Keratinocyte (primary cell): ENCODE measurements at regions not wholly inside any gene's neighbourhood (a gene's known extent, or its start where the extent isn't known, plus 50 kb on each side); places are given as distances from the start of the nearest gene placed in this dataset.

Experiments used
- DNase-seq: peaks from one replicate; pipeline ENCODE4 v3.0.0-alpha.2; 2011; ENCODE audit warnings: low read depth, missing footprints, low spot score
- FAIRE-seq: peaks from 2 replicates; lab custom pipeline; 2011; peaks lifted over from hg19 to GRCh38; lab: Jason Lieb, UNC
- H2AFZ ChIP-seq: 2 replicates; pipeline ENCODE4 v1.6.0; 2012; ENCODE audit warnings: low read length, control low read depth, inconsistent platforms; ENCODE audit not compliant: control insufficient read depth
- H3K27ac ChIP-seq: 2 replicates; pipeline ENCODE4 v1.5.1; 2011; ENCODE audit warnings: low read length; ENCODE audit not compliant: control insufficient read depth, insufficient read depth
- H3K27me3 ChIP-seq: 3 replicates; pipeline ENCODE4 v1.6.0; 2011; ENCODE audit warnings: low read length; ENCODE audit not compliant: control insufficient read depth, insufficient read depth; ENCODE audit errors: extremely low read depth
- H3K36me3 ChIP-seq, 2 experiments: 2 replicates in 1 of 2; 3 replicates in 1 of 2; pipeline ENCODE4 v1.5.1; 2011; ENCODE audit warnings: low read length in 2 of 2, mild to moderate bottlenecking in 1 of 2; ENCODE audit not compliant: control insufficient read depth in 2 of 2, insufficient read depth in 2 of 2; ENCODE audit errors: extremely low read depth in 1 of 2
- H3K4me1 ChIP-seq: 3 replicates; pipeline ENCODE4 v1.5.1; 2011; ENCODE audit warnings: low read length; ENCODE audit not compliant: control insufficient read depth, insufficient read depth; ENCODE audit errors: extremely low read depth
- H3K4me2 ChIP-seq: 3 replicates; pipeline ENCODE4 v1.6.0; 2011; ENCODE audit warnings: low read depth, low read length; ENCODE audit not compliant: control insufficient read depth, insufficient read depth; ENCODE audit errors: extremely low read depth
- H3K4me3 ChIP-seq, 3 experiments: fragments of 200-600 bp in 1 of 3; sonication (generic) in 1 of 3; 2 replicates in 2 of 3; 3 replicates in 1 of 3; pipeline ENCODE4 v1.5.1; 2011 to 2016; ENCODE audit warnings: low read length in 3 of 3, mild to moderate bottlenecking in 3 of 3, control low read depth in 2 of 3, inconsistent platforms in 1 of 3, low read depth in 1 of 3, mixed read lengths in 1 of 3, mixed run types in 1 of 3, moderate library complexity in 1 of 3; ENCODE audit not compliant: control insufficient read depth in 2 of 3, insufficient read depth in 2 of 3; ENCODE audit errors: extremely low read depth in 1 of 3
- H3K79me2 ChIP-seq: 2 replicates; pipeline ENCODE4 v1.6.0; 2012; ENCODE audit warnings: low read length; ENCODE audit not compliant: control insufficient read depth, insufficient read depth
- H3K9ac ChIP-seq: 3 replicates; pipeline ENCODE4 v1.6.0; 2011; ENCODE audit warnings: low read length; ENCODE audit not compliant: control insufficient read depth, insufficient read depth; ENCODE audit errors: extremely low read depth
- H3K9me1 ChIP-seq: 3 replicates; pipeline ENCODE4 v1.6.0; 2011; ENCODE audit warnings: low read length; ENCODE audit not compliant: control insufficient read depth, insufficient read depth; ENCODE audit errors: extremely low read depth
- H3K9me3 ChIP-seq: 2 replicates; pipeline ENCODE4 v1.5.1; 2012; ENCODE audit warnings: low read depth, low read length; ENCODE audit not compliant: control insufficient read depth
- H4K20me1 ChIP-seq: 3 replicates; pipeline ENCODE4 v1.6.0; 2011; ENCODE audit warnings: low read length; ENCODE audit not compliant: control insufficient read depth, insufficient read depth; ENCODE audit errors: extremely low read depth
- EZH2 ChIP-seq: IDR thresholded peaks from one replicate; pipeline ENCODE4 v1.6.1; 2012; ENCODE audit warnings: inconsistent platforms, mild to moderate bottlenecking, low read length, moderate library complexity
- dilution Hi-C: fragments of 300-500 bp; cut with MboI; formaldehyde crosslinking; loops from one replicate; pipeline ENCODE4 v1.7.0; 2020; ENCODE audit warnings: low sequenced_read_pairs; ENCODE audit not compliant: extremely low pct_ligation_motif_present
- TF ChIP-seq, protein P1 (sequence below), 3 experiments: IDR thresholded peaks in 1 of 3; conservative IDR thresholded peaks in 1 of 3; optimal IDR thresholded peaks in 1 of 3; 2 replicates in 2 of 3; 3 replicates in 1 of 3; pipeline versions ENCODE3 to v1.5.1; 2011; ENCODE audit warnings: low read length in 3 of 3, mild to moderate bottlenecking in 3 of 3, moderate library complexity in 2 of 3, control low read depth in 1 of 3, inconsistent platforms in 1 of 3; ENCODE audit not compliant: insufficient read depth in 2 of 3; ENCODE audit errors: extremely low read depth in 1 of 3

DNA sequence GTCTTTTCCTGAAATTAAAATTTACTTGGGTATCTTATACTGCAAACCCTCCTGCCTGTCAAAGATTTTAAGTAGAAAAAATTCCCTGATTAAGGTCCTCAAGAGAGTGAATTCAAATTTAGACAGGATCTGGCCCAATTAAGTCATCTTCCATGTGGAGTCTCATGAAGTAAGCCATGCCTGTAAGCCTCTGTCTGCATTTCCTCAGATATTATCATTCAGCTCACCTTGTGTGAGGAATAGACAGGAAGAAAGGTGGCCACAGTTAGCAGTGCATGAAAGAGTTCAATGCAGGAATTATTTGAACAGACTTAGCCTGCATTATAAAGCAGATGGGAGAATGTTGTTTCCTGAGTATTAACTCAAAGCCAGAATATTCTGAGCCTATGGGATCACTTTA, 174.7 kb downstream of the HS3ST3A1 start:
- H3K4me2 ChIP-seq = no peak overlapping the region
- no peaks in the 10 kb centered on the region for H3K4me1 ChIP-seq
- no peaks in the 10 kb centered on the region for H3K36me3 ChIP-seq
- no peaks in the 10 kb centered on the region for H3K9me3 ChIP-seq
- H3K27ac ChIP-seq = no peak overlapping the region
- FAIRE-seq (no peak), DNase-seq (no peak)
- TF ChIP-seq, protein P1, sequence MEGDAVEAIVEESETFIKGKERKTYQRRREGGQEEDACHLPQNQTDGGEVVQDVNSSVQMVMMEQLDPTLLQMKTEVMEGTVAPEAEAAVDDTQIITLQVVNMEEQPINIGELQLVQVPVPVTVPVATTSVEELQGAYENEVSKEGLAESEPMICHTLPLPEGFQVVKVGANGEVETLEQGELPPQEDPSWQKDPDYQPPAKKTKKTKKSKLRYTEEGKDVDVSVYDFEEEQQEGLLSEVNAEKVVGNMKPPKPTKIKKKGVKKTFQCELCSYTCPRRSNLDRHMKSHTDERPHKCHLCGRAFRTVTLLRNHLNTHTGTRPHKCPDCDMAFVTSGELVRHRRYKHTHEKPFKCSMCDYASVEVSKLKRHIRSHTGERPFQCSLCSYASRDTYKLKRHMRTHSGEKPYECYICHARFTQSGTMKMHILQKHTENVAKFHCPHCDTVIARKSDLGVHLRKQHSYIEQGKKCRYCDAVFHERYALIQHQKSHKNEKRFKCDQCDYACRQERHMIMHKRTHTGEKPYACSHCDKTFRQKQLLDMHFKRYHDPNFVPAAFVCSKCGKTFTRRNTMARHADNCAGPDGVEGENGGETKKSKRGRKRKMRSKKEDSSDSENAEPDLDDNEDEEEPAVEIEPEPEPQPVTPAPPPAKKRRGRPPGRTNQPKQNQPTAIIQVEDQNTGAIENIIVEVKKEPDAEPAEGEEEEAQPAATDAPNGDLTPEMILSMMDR (optimal IDR thresholded peaks at IDR 0.05 in 1 of 3, IDR thresholded peaks at IDR 0.05 in 1 of 3, conservative IDR thresholded peaks at IDR 0.05 in 1 of 3; ENCODE audit: extremely low read depth in 1 of 3, insufficient read depth in 2 of 3, low read length in 3 of 3) = no peak
- TF ChIP-seq EZH2 = no peak
- H3K9ac ChIP-seq = no peak overlapping the region
- H3K9me1 ChIP-seq = no peaks in the 10 kb centered on the region
- no peak overlapping the region for H2AFZ ChIP-seq
- no peaks in the 10 kb centered on the region for H4K20me1 ChIP-seq
- H3K79me2 ChIP-seq = no peaks in the 10 kb centered on the region
- dilution Hi-C loops = loop anchor here (25.0 kb wide), 1 partner anchor 110 kb away; no protein-coding TSS in a partner anchor
- H3K27me3 ChIP-seq = no peaks in the 10 kb centered on the region
- no peak overlapping the region for H3K4me3 ChIP-seq

DNA sequence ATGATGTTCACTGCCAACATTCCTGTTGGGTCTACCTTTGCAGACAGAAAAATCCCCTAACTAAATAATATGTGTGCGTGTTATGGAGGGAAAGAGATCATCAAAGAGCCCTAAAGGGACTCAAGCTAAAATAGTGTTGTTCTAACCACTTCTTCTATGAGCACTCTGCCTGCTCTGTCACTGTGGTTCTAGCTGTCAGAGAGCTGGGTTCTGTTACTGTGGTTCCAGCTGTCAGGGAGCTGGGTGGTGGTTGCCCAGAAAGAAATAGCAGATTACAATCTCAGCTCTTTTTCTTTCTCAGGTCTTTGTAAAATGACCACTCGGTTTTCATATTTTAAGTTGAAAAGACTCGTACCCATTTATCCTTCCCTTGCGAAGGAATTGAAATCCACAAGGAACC, 176.3 kb downstream of the HS3ST3A1 start:
- Histone ChIP-seq H3K79me2 (no peaks in the 10 kb centered on the region), H3K9me1 (no peaks in the 10 kb centered on the region), H3K27ac (no peak overlapping the region), H3K4me1 (no peaks in the 10 kb centered on the region), H3K27me3 (no peaks in the 10 kb centered on the region), H3K9me3 (no peaks in the 10 kb centered on the region), H2AFZ (no peak overlapping the region), H3K36me3 (no peaks in the 10 kb centered on the region), H3K4me2 (no peak overlapping the region), H4K20me1 (no peaks in the 10 kb centered on the region), H3K4me3 (no peak overlapping the region), H3K9ac (no peak overlapping the region)
- DNase-seq = no peak
- no peak for TF ChIP-seq EZH2
- TF ChIP-seq, protein P1 (optimal IDR thresholded peaks at IDR 0.05 in 1 of 3, IDR thresholded peaks at IDR 0.05 in 1 of 3, conservative IDR thresholded peaks at IDR 0.05 in 1 of 3; ENCODE audit: extremely low read depth in 1 of 3, insufficient read depth in 2 of 3, low read length in 3 of 3) = no peak
- no peak for FAIRE-seq
- dilution Hi-C loops = loop anchor here (25.0 kb wide), 1 partner anchor 112 kb away; no protein-coding TSS in a partner anchor
